ENCODE measurements at regions not wholly inside any gene's neighbourhood (a gene's known extent, or its start where the extent isn't known, plus 50 kb on each side); places are given as distances from the start of the nearest gene placed in this dataset.

- TF ChIP-seq CTCF (conservative IDR thresholded peaks at IDR 0.05), result no peak
- no peak for TF ChIP-seq ZFX (IDR thresholded peaks at IDR 0.05)
Observed at GRCh38 chr15:60076582-60077276, 72.6 kb downstream of the FOXB1 start.

Data from C4-2B (cell line).